ENCODE measurements at regions not wholly inside any gene's neighbourhood (a gene's known extent, or its start where the extent isn't known, plus 50 kb on each side); places are given as distances from the start of the nearest gene placed in this dataset.

- Mint-ChIP-seq H3K36me3 (no peaks in the 10 kb centered on the region), H3K4me1 (no peaks in the 10 kb centered on the region), H3K9me3 (no peaks in the 10 kb centered on the region), H3K4me3 (no peak overlapping the region), H3K27ac (no peak overlapping the region), H3K27me3 (no peaks in the 10 kb centered on the region)
- CTCF ChIA-PET = no interaction called here
- DNase-seq = no peak
Observed at GRCh38 chr12:59839514-59839913, 243.7 kb downstream of the SLC16A7 start.

- H3K4me3 Mint-ChIP-seq = no peak overlapping the region
- CTCF ChIA-PET = interaction anchor here (1.2 kb wide), 1 partner anchor 8 kb away, joined by 5 read pairs; no protein-coding TSS in a partner anchor
- no peak overlapping the region for H3K27ac Mint-ChIP-seq
- no peaks in the 10 kb centered on the region for H3K27me3 Mint-ChIP-seq
- no peaks in the 10 kb centered on the region for H3K4me1 Mint-ChIP-seq
- H3K36me3 Mint-ChIP-seq = no peaks in the 10 kb centered on the region
- DNase-seq = no peak
- no peaks in the 10 kb centered on the region for H3K9me3 Mint-ChIP-seq
Observed at GRCh38 chr12:59843260-59843843, 247.5 kb downstream of the SLC16A7 start.

GRCh38 chr12:59844750-59845149 is 248.9 kb downstream of the SLC16A7 start:
- Mint-ChIP-seq H3K4me1 (no peaks in the 10 kb centered on the region), H3K27me3 (no peaks in the 10 kb centered on the region), H3K36me3 (no peaks in the 10 kb centered on the region), H3K4me3 (no peak overlapping the region), H3K9me3 (no peaks in the 10 kb centered on the region), H3K27ac (no peak overlapping the region)
- no peak for DNase-seq
- CTCF ChIA-PET = interaction anchor here (1.7 kb wide), 1 partner anchor 9 kb away, joined by 3 read pairs; no protein-coding TSS in a partner anchor

- no peaks in the 10 kb centered on the region for H3K9me3 Mint-ChIP-seq
- no peaks in the 10 kb centered on the region for H3K4me1 Mint-ChIP-seq
- no peaks in the 10 kb centered on the region for H3K36me3 Mint-ChIP-seq
- H3K4me3 Mint-ChIP-seq = no peak overlapping the region
- H3K27ac Mint-ChIP-seq = no peak overlapping the region
- no peaks in the 10 kb centered on the region for H3K27me3 Mint-ChIP-seq
- CTCF ChIA-PET = interaction anchor here (1.7 kb wide), 1 partner anchor 10 kb away, joined by 3 read pairs; no protein-coding TSS in a partner anchor
- DNase-seq = no peak
Observed at GRCh38 chr12:59845293-59845692, 249.5 kb downstream of the SLC16A7 start.

- no peaks in the 10 kb centered on the region for H3K9me3 Mint-ChIP-seq
- H3K4me3 Mint-ChIP-seq = no peak overlapping the region
- no peak overlapping the region for H3K27ac Mint-ChIP-seq
- no peak for DNase-seq
- H3K4me1 Mint-ChIP-seq = no peaks in the 10 kb centered on the region
- no peaks in the 10 kb centered on the region for H3K27me3 Mint-ChIP-seq
- CTCF ChIA-PET = no interaction called here
- H3K36me3 Mint-ChIP-seq = no peaks in the 10 kb centered on the region
Observed at GRCh38 chr12:59847127-59847526, 251.3 kb downstream of the SLC16A7 start.

GRCh38 chr12:59850268-59850667 is 254.4 kb downstream of the SLC16A7 start:
- Mint-ChIP-seq H3K27ac (no peak overlapping the region), H3K9me3 (no peaks in the 10 kb centered on the region), H3K36me3 (no peaks in the 10 kb centered on the region), H3K4me3 (no peak overlapping the region), H3K4me1 (no peaks in the 10 kb centered on the region), H3K27me3 (no peaks in the 10 kb centered on the region)
- DNase-seq = no peak
- CTCF ChIA-PET = no interaction called here

- no peaks in the 10 kb centered on the region for H3K4me1 Mint-ChIP-seq
- H3K27me3 Mint-ChIP-seq = no peaks in the 10 kb centered on the region
- H3K4me3 Mint-ChIP-seq = no peak overlapping the region
- H3K9me3 Mint-ChIP-seq = no peaks in the 10 kb centered on the region
- no peaks in the 10 kb centered on the region for H3K36me3 Mint-ChIP-seq
- CTCF ChIA-PET = no interaction called here
- DNase-seq = no peak
- H3K27ac Mint-ChIP-seq = no peak overlapping the region
Observed at GRCh38 chr12:59858508-59859170, 262.8 kb downstream of the SLC16A7 start.

- CTCF ChIA-PET = no interaction called here
- no peak overlapping the region for H3K4me3 Mint-ChIP-seq
Observed at GRCh38 chr12:59859171-59859510, 263.3 kb downstream of the SLC16A7 start.

GRCh38 chr12:59861635-59862034 is 265.8 kb downstream of the SLC16A7 start:
- DNase-seq = no peak
- Mint-ChIP-seq H3K36me3 (no peaks in the 10 kb centered on the region), H3K27me3 (no peaks in the 10 kb centered on the region), H3K4me3 (no peak overlapping the region), H3K27ac (no peak overlapping the region), H3K4me1 (no peaks in the 10 kb centered on the region), H3K9me3 (no peaks in the 10 kb centered on the region)
- CTCF ChIA-PET = no interaction called here

More at GRCh38 chr12:59859171-59859510, 263.3 kb downstream of the SLC16A7 start:
- Mint-ChIP-seq H3K27ac (no peak overlapping the region), H3K27me3 (no peaks in the 10 kb centered on the region), H3K36me3 (no peaks in the 10 kb centered on the region), H3K9me3 (no peaks in the 10 kb centered on the region), H3K4me1 (no peaks in the 10 kb centered on the region)
- no peak for DNase-seq

GRCh38 chr12:59867055-59867454 is 271.2 kb downstream of the SLC16A7 start:
- DNase-seq = no peak
- CTCF ChIA-PET = no interaction called here
- Mint-ChIP-seq H3K27ac (no peak overlapping the region), H3K36me3 (no peaks in the 10 kb centered on the region), H3K4me3 (no peak overlapping the region), H3K4me1 (no peaks in the 10 kb centered on the region), H3K9me3 (no peaks in the 10 kb centered on the region), H3K27me3 (no peaks in the 10 kb centered on the region)

- no peaks in the 10 kb centered on the region for H3K27me3 Mint-ChIP-seq
- H3K4me1 Mint-ChIP-seq = no peaks in the 10 kb centered on the region
- CTCF ChIA-PET = no interaction called here
- no peak for DNase-seq
- H3K9me3 Mint-ChIP-seq = peaks cover 1% of the 10 kb centered on the region
- H3K27ac Mint-ChIP-seq = no peak overlapping the region
- no peaks in the 10 kb centered on the region for H3K36me3 Mint-ChIP-seq
- no peak overlapping the region for H3K4me3 Mint-ChIP-seq
Observed at GRCh38 chr12:59867689-59868088, 271.9 kb downstream of the SLC16A7 start.

- Mint-ChIP-seq H3K4me3 (no peak overlapping the region), H3K4me1 (no peaks in the 10 kb centered on the region), H3K36me3 (no peaks in the 10 kb centered on the region), H3K27ac (no peak overlapping the region), H3K9me3 (peaks cover 3% of the 10 kb centered on the region), H3K27me3 (no peaks in the 10 kb centered on the region)
- DNase-seq = no peak
- CTCF ChIA-PET = no interaction called here
Observed at GRCh38 chr12:59871779-59872178, 275.9 kb downstream of the SLC16A7 start.

GRCh38 chr12:59873136-59873535 is 277.3 kb downstream of the SLC16A7 start:
- H3K36me3 Mint-ChIP-seq = no peaks in the 10 kb centered on the region
- peaks cover 3% of the 10 kb centered on the region for H3K9me3 Mint-ChIP-seq
- CTCF ChIA-PET = no interaction called here

GRCh38 chr12:59874781-59875180 is 279.0 kb downstream of the SLC16A7 start:
- no peaks in the 10 kb centered on the region for H3K4me1 Mint-ChIP-seq
- DNase-seq = no peak
- no peaks in the 10 kb centered on the region for H3K36me3 Mint-ChIP-seq
- no peak overlapping the region for H3K4me3 Mint-ChIP-seq
- peaks cover 3% of the 10 kb centered on the region for H3K9me3 Mint-ChIP-seq
- no peaks in the 10 kb centered on the region for H3K27me3 Mint-ChIP-seq
- no peak overlapping the region for H3K27ac Mint-ChIP-seq
- CTCF ChIA-PET = no interaction called here

More at GRCh38 chr12:59873136-59873535, 277.3 kb downstream of the SLC16A7 start:
- Mint-ChIP-seq H3K4me3 (no peak overlapping the region), H3K27ac (no peak overlapping the region), H3K4me1 (no peaks in the 10 kb centered on the region), H3K27me3 (no peaks in the 10 kb centered on the region)
- DNase-seq = no peak

GRCh38 chr12:59886131-59886733 is 290.4 kb downstream of the SLC16A7 start:
- no peaks in the 10 kb centered on the region for H3K27me3 Mint-ChIP-seq
- CTCF ChIA-PET = no interaction called here
- H3K4me1 Mint-ChIP-seq = no peaks in the 10 kb centered on the region
- no peaks in the 10 kb centered on the region for H3K9me3 Mint-ChIP-seq
- no peak overlapping the region for H3K4me3 Mint-ChIP-seq
- no peak overlapping the region for H3K27ac Mint-ChIP-seq
- no peak for DNase-seq
- H3K36me3 Mint-ChIP-seq = no peaks in the 10 kb centered on the region
